Ishikawa (cell line): ENCODE measurements at regions not wholly inside any gene's neighbourhood (a gene's known extent, or its start where the extent isn't known, plus 50 kb on each side); places are given as distances from the start of the nearest gene placed in this dataset.

Experiments used
- CEBPB ChIP-seq: IDR thresholded peaks from 2 replicates; pipeline ENCODE4 v1.6.1; 2012
- EGR1 ChIP-seq: IDR thresholded peaks from 2 replicates; pipeline ENCODE4 v1.6.1; 2012
- EP300 ChIP-seq: IDR thresholded peaks from 2 replicates; pipeline ENCODE4 v1.6.1; 2012; ENCODE audit warnings: borderline replicate concordance
- TAF1 ChIP-seq: IDR thresholded peaks from 2 replicates; pipeline ENCODE4 v1.6.1; 2012; ENCODE audit warnings: low read depth, mild to moderate bottlenecking
- TCF12 ChIP-seq: IDR thresholded peaks from 2 replicates; pipeline ENCODE4 v1.6.1; 2012; ENCODE audit warnings: low read depth
- TEAD4 ChIP-seq: IDR thresholded peaks from 2 replicates; pipeline ENCODE4 v1.6.1; 2012
- YY1 ChIP-seq: IDR thresholded peaks from 2 replicates; pipeline ENCODE4 v1.6.1; 2012; ENCODE audit warnings: low read depth

- TF ChIP-seq YY1 (no peak), TAF1 (no peak), TEAD4 (no peak), EP300 (no peak), EGR1 (no peak), CEBPB (no peak), TCF12 (no peak)
Measured at GRCh38 chr4:14868426-14869395, 133.6 kb upstream of the CPEB2 start.
